ENCODE measurements at regions not wholly inside any gene's neighbourhood (a gene's known extent, or its start where the extent isn't known, plus 50 kb on each side); places are given as distances from the start of the nearest gene placed in this dataset.

DNA sequence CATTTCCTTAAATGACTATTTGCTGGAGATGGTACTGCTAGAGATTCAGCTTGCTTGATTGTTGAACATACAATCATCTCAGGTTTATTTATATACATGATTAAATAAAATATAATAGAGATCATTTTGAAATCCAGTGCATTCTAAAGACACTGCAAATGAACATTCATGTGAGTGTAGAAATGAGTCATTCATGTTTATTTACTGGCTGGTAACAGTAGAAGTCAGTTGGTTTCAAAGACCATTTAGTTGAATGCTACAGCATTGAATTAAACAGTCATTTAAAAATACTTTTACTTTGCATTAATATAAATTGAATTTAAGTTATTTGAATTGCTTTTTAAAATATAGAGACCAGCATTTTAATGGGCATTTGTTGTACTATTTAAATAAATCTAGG, 551.9 kb upstream of the GOLIM4 start:
- no peak overlapping the region for H3K4me3 Mint-ChIP-seq
- H3K4me1 Mint-ChIP-seq (ENCODE audit: low read depth) = no peaks in the 10 kb centered on the region
- H3K27me3 Mint-ChIP-seq = no peaks in the 10 kb centered on the region
- no peaks in the 10 kb centered on the region for H3K36me3 Mint-ChIP-seq (ENCODE audit: low read depth)
- H3K27ac Mint-ChIP-seq = no peak overlapping the region
- no peak for TF ChIP-seq CTCF (IDR thresholded peaks at IDR 0.05)
- CTCF ChIA-PET = no interaction called here
- no peaks in the 10 kb centered on the region for H3K9me3 Mint-ChIP-seq
- no peak for DNase-seq
- no peak for ATAC-seq
- POLR2A ChIA-PET = no interaction called here
- intact Hi-C loops (cut with micrococcal nuclease) = no loop called here

DNA sequence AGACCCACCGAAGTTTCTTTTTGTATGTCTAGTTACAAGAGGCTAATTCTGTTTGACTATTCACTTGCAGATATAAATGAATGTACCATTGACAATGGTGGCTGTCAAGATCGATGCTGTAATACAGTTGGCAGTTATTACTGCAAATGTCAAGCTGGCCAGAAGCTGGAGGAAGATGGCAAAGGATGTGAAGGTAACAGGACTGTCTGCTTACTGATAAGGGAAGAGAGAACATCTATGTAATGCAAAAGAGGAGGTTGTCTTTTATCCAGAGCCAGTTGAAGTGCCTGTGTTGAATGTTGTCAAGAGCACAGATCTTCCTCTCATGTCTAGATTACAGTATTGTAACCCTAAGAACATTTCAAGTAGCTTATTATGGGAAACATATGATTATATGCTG, 549.5 kb upstream of the GOLIM4 start:
- POLR2A ChIA-PET = no interaction called here
- no peak for TF ChIP-seq CTCF (IDR thresholded peaks at IDR 0.05)
- no peak for DNase-seq

DNA sequence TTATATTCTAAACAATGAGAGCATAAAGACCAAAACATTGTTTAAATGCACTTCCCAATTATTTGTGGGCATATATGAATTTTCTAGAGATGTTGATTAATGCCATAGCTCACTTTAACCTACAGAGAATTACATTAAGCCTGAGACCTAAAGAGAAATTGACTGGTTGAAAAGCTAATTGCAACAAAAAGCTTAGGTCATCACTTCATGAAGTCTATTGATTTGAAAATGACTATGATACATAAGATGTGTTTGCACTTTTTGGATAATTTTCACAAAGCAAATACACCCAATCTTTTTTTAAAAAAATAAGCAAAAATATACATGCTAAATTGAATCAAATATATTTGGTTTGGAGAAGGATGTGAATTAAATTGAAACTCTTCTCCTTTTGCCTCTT, 532.8 kb upstream of the GOLIM4 start:
- TF ChIP-seq CTCF (IDR thresholded peaks at IDR 0.05) = no peak
- ChIA-PET POLR2A (no interaction called here), CTCF (interaction anchor here (0.9 kb wide), 1 partner anchor 43 kb away, joined by 3 read pairs; no protein-coding TSS in a partner anchor)
- no peak for DNase-seq
- no peaks in the 10 kb centered on the region for H3K4me1 Mint-ChIP-seq (ENCODE audit: low read depth)
- no peaks in the 10 kb centered on the region for H3K36me3 Mint-ChIP-seq (ENCODE audit: low read depth)
- intact Hi-C loops (cut with micrococcal nuclease) = no loop called here
- no peaks in the 10 kb centered on the region for H3K27me3 Mint-ChIP-seq
- ATAC-seq = no peak
- H3K27ac Mint-ChIP-seq = no peak overlapping the region
- no peaks in the 10 kb centered on the region for H3K9me3 Mint-ChIP-seq
- no peak overlapping the region for H3K4me3 Mint-ChIP-seq

More for the DNA sequence above, 549.5 kb upstream of the GOLIM4 start:
- Mint-ChIP-seq H3K36me3 (ENCODE audit: low read depth) (no peaks in the 10 kb centered on the region), H3K27ac (no peak overlapping the region), H3K9me3 (no peaks in the 10 kb centered on the region), H3K27me3 (no peaks in the 10 kb centered on the region), H3K4me1 (ENCODE audit: low read depth) (no peaks in the 10 kb centered on the region), H3K4me3 (no peak overlapping the region)
- no peak for ATAC-seq
- intact Hi-C loops (cut with micrococcal nuclease) = no loop called here
- CTCF ChIA-PET = no interaction called here

DNA sequence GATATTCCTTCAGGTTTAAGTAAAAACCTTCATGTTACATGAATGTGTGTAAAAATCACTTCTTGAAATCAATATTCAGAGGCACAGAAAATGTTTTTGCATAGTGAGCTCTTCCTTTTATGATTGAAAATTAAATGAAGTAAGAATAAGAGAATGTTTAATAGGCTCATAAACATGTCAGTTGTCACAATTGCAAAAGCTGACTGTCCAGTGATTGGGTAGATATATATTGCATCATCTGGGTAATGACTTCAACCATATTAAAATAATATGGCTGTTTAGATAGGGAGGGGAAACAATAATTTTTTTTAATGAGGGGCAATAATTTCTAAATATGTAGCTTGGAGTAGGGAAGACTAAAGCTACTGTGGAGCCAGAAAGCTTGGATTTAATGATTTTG, 529.8 kb upstream of the GOLIM4 start:
- Mint-ChIP-seq H3K36me3 (ENCODE audit: low read depth) (no peaks in the 10 kb centered on the region), H3K4me1 (ENCODE audit: low read depth) (no peaks in the 10 kb centered on the region), H3K4me3 (no peak overlapping the region), H3K27ac (no peak overlapping the region), H3K27me3 (no peaks in the 10 kb centered on the region), H3K9me3 (no peaks in the 10 kb centered on the region)
- ChIA-PET CTCF (no interaction called here), POLR2A (no interaction called here)
- ATAC-seq (no peak), DNase-seq (no peak)
- no peak for TF ChIP-seq CTCF (IDR thresholded peaks at IDR 0.05)
- intact Hi-C loops (cut with micrococcal nuclease) = no loop called here

DNA sequence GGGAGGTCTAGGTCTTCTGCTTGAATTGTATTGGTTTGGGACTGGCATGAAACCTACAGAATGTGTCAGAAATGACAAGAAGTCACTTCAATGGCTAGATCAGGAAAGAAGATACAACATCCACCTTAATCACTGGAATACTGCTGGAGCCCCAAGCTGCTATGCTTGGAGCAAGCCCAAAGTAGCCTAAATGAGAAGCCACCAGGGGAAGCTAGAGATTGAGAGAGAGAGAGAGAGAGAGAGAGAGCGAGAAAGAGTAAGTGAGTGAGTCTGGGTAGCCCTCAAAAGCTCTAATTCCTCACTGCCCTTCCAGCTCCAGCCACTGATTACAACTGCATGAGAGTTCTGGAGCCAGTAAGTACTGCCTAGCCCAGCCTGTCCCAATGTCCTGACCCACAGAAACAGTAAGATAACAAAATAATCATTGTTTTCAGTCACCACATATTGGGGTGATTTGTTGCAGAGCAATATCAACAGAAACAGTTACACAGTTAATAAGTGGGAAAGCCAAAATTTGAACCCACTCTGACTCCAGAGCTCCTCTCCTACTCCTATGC, 529.2 kb upstream of the GOLIM4 start:
- POLR2A ChIA-PET = interaction anchor here (0.8 kb wide), 1 partner anchor 34 kb away, joined by 3 read pairs; no protein-coding TSS in a partner anchor
- no peak overlapping the region for H3K4me3 Mint-ChIP-seq
- DNase-seq = no peak

More for the DNA sequence above, 529.2 kb upstream of the GOLIM4 start:
- ATAC-seq = no peak
- CTCF ChIA-PET = no interaction called here
- no peaks in the 10 kb centered on the region for H3K9me3 Mint-ChIP-seq
- TF ChIP-seq CTCF (IDR thresholded peaks at IDR 0.05) = no peak
- intact Hi-C loops (cut with micrococcal nuclease) = no loop called here
- no peaks in the 10 kb centered on the region for H3K4me1 Mint-ChIP-seq (ENCODE audit: low read depth)
- H3K27me3 Mint-ChIP-seq = no peaks in the 10 kb centered on the region
- no peak overlapping the region for H3K27ac Mint-ChIP-seq
- H3K36me3 Mint-ChIP-seq (ENCODE audit: low read depth) = no peaks in the 10 kb centered on the region

All from activated CD8-positive, alpha-beta T cell treated with anti-CD3 and anti-CD28 coated beads for 36 hours (primary cell).